NCI-H2029 (cell line): ENCODE measurements at regions not wholly inside any gene's neighbourhood (a gene's known extent, or its start where the extent isn't known, plus 50 kb on each side); places are given as distances from the start of the nearest gene placed in this dataset.

ENCODE experiments used
- DNase-seq: peaks from one replicate; lab custom pipeline; 2025; lab: John Stamatoyannopoulos, UW

DNA sequence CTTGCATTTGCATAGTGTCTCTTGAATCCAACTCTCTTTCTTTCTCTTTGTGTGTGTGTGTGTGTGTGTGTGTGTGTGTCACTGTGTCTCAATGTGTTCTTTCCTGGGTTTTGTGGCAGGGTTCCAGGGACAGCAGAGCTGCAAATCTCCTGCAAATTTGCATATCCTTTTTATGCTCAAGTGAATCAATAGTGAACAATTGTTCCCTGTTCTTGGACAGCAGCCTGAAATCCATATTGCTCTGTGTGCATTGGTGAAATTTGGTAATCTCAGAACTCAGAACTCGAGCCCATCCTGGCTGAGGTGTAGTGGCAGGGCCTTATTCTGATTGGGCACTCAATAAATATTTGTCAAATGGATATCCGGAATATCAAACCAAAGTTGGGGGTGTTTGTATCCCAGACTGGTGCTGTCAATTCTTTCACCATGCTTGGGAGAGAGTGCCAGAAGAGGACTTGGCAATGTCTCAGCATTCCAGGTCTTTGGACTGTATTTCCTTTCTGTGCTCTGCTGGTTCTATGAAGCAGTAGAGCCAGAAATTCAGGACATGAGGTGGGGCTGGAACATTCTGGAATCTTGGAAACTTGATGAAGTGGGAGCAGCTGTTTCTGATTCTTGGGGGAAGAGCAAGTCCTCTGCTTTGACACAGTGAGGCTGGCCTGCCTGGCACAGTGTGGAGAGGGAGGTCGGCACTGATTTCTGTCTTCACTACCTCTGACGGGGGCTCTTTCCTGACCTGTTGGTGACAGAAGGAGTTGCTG lies 380.6 kb upstream of the C2CD4B start:
- DNase-seq: peak; percentile 22

DNA sequence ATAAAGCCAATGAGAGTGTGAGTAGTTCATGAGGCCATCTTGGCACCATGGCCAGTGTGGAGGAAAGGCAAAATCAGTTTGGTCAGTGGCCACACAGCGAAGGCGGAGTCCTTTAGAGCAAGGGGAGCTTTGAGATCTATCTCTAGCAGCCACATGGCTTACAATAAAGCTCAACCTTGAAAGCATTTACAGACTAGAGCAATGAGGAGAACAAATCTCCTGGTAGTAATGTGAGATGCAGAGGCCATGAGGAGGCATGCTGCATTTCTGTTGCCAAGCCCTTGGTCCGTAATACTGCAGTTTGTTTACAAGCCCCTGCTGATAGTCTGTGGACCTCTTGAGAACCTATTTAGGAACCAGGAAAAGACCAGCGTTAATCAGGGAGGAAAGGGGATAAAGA lies 381.5 kb upstream of the C2CD4B start:
- peak; percentile 2 for DNase-seq

DNA sequence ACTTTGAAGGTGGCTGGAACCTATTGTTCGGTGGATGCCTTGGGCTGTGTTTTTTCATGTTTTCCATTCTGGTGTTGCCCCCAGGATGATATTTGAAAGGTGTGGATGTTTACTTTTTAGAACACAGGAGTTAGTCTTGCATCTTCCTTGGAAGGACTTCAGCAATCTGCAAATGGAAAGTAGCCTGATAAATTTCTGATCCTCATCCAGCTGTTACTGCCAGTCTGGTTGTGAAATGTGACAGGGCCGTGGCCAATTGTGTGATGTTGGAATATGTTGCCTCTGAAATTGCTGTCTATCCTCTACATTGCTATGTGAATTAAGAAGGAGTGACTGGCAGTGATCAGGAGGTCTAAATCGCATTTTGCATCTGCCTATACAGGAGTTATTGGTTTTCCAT lies 382.5 kb upstream of the C2CD4B start:
- no peak for DNase-seq

GRCh38 chr15:62549345-62549970 lies 384.4 kb upstream of the C2CD4B start:
- no peak for DNase-seq

GRCh38 chr15:62550106-62550505 lies 385.0 kb upstream of the C2CD4B start:
- no peak for DNase-seq

GRCh38 chr15:62552444-62552843 lies 387.4 kb upstream of the C2CD4B start:
- DNase-seq: no peak

- no peak for DNase-seq
Observed at GRCh38 chr15:62553911-62554563, 389.0 kb upstream of the C2CD4B start.

- DNase-seq: peak; percentile 11
Observed at GRCh38 chr15:62558640-62559380, 393.7 kb upstream of the C2CD4B start.

DNA sequence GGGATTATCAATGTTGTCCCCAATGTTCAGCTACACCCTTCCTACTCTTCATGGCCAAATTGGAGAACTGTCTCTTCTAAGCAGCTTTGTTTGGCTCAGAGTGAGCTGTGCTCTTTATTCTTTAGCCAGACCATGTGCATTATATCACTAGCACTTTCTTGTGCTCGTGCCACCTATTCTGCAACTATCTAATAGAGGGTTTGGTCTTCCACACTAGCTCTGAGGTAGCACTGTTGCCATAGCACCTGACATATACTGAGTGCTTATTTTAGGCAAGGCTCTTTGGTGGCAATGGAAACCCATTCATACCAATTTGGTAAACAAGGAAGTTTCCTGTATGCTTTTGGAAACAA lies 394.3 kb upstream of the C2CD4B start:
- DNase-seq: peak; percentile 17

DNA sequence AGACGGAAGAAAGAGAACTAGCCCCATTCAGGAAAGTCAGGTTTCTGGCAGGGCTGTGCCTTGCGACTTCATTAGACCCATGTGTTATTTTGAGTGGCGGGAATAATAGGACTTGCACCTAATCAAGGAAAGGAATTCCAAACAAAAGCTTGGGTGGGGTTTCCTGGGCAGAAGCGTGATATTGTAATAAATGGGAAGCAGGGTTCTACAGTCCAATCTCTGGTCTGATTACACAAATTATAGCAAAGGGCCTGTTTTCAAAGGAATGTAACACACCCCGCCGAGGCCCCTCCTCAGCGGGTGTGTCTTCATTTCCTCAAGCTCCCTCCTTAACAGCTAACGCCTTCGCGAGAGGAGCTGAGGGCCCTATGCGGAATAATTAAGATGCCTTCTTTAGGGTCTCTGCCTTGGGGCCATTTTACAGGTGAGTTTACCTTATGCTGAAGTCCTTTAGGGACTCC lies 396.0 kb upstream of the C2CD4B start:
- DNase-seq: no peak

- no peak for DNase-seq
Observed at GRCh38 chr15:62561571-62561970, 396.5 kb upstream of the C2CD4B start.

DNA sequence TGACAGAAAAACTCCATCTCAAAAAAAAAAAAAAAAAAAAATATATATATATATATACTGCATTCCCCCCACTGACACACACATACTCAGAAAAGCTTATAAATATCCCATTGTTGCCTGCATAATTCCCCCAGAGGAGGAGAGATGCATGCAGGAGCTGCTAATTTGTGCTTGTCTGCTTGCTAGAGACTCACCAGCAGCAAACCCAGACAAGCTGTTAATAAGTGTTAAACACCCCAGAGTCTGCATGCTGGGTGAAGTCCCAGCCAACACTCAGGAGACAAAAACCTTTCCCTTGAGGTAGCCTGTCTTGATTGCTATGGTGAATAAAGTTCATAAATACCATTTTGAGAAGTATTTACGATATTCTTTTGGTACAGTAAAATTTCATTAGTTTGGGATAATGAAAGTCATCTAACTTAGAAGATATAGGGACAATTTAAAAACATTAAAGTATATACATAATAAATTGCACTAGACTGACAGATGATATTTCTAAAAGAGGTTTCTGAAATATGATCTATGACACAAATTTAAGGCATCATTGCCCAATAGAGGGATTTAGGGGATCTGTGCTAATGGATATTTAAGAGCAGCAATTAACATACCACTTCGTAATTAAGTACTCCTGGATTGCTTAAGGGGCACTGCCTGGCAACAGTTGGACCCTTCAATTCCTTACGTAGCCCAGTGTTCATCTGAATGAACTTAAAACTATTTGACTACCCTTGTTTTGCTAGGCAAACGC lies 400.0 kb upstream of the C2CD4B start:
- DNase-seq: no peak

DNA sequence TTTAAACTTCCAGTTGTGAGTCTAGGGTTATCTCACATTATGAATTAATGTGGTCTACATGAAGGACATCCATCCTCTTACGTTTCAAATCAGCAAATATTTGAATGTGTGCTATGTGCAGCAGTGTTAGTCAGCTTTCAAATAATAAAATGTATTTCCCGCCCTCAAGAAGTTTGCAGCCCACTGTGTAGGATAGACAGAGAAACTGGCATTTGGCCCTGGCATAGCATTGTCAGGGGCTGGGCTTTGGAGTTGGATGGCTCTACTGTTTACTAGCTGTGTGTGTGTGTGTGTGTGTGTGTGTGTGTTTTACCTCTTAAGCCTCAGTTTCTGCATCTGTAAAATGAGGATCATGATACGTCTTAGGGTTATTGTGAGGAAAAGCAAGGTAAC lies 400.5 kb upstream of the C2CD4B start:
- DNase-seq: no peak

- DNase-seq: no peak
Observed at GRCh38 chr15:62566248-62566647, 401.2 kb upstream of the C2CD4B start.

DNA sequence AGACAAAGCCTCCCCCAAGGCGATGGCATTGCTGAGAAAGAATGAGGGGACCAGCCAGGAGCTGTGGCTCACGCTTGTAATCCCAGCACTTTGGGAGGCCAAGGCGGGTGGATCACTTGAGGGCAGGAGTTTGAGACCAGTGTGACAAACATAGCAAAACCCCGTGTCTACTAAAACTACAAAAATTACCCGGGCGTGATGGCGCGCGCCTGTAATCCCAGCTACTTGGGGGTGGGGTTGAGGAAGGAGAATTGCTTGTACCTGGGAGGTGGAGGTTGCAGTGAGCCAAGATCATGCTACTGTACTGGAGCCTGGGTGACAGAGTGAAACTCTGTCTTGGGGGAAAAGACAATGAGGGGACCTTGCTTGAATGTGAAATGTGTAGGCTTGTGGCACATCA lies 402.4 kb upstream of the C2CD4B start:
- no peak for DNase-seq

DNA sequence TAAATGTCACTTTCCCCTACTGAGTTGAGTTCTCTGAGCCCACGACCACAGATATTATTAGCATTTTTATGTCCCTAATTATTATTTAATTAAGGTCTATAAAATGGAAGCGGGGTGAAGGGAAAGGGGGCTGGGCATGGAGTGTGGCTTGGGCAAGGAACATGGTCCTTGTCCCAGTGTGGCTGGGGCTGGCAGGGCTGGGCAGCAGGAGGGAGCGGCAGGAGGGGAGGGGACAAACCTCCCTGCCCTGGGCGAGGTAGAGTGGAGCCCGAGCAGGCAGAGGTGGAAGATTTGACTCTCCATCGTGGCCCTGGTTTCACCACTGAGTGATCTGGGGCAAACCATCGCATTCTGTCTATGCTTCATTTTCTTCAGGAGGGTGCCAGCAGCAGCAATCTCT lies 402.9 kb upstream of the C2CD4B start:
- no peak for DNase-seq

- DNase-seq: no peak
Observed at GRCh38 chr15:62568702-62569101, 403.6 kb upstream of the C2CD4B start.

DNA sequence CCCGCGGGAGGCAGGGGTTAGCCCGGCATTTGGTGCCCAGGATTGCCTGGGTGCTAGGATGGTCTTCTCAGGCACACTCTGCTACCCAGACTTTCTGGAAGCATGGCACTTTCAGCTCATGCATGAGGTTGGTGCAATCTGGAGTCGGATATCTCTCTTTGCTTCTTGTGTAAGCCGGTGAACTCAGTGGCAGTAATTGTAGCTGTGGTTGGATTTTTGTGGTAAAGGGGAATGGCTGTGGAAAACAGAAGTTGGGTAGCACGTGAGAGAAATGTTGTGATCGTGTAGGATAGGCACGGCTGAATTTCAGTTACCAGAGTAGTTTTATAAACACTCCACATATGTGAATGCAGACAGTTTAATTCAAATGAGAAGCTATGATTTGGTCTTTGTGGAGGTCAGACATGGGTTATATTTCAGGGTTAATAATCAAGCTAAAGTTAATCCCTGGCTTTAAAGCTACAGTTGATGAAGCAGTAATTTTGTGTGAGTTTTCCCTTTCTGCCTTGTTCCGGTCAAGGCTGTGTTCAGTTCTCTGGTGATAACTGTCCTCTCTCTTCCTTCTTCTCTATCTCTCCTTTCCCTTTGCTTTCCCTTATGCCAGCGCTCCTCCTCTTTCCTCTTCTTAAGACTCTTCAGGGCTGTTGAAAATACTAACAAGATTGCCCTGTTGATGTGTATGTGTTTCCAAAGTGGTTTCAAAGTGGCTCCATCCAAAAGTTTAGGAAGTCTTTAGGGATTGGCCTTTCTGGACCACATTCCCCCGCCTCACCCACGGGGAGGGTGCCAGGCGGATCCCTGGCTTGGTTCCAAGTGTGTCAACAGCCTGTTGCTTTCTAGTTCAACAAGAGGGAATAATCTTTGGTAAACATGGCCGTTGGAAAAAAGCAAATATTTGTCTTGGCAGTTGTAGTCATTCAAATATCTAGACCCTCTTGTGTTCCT lies 404.6 kb upstream of the C2CD4B start:
- peak; percentile 89 for DNase-seq

GRCh38 chr15:62570405-62570783 lies 405.3 kb upstream of the C2CD4B start:
- DNase-seq: no peak

DNA sequence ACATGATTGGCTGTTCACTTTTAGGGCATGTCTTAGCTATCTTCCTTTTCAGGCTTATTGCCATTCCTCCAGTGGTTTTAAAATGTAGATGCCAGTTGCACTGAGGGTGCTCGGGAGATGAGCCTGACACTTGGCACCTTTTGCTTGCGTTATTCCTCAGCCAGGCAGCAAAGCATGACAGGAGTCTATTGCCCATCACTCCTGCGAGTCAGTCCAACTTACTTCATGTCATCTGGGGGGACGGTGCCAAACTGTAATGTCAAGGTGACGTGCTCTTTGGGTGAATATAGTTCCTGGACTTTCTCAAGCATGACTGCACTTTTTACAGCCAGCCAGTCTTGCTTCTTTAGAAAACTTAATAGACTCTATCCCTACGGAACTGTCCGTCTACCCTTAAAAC lies 406.0 kb upstream of the C2CD4B start:
- no peak for DNase-seq

GRCh38 chr15:62572797-62573196 lies 407.7 kb upstream of the C2CD4B start:
- DNase-seq: no peak
